HTR-8/SVneo (cell line): ENCODE measurements at regions not wholly inside any gene's neighbourhood (a gene's known extent, or its start where the extent isn't known, plus 50 kb on each side); places are given as distances from the start of the nearest gene placed in this dataset.

Experiments
- DNase-seq: peaks from one replicate; pipeline ENCODE4 v3.0.0; 2011; ENCODE audit warnings: low spot score, mixed read lengths; ENCODE audit not compliant: insufficient read length
- FAIRE-seq: peaks from 2 replicates; lab custom pipeline; 2011; peaks lifted over from hg19 to GRCh38; lab: Jason Lieb, UNC

- FAIRE-seq (no peak), DNase-seq (no peak)
Measured at GRCh38 chr3:120838441-120839091, 69.4 kb upstream of the STXBP5L start.

- FAIRE-seq: no peak
- DNase-seq: no peak
Measured at GRCh38 chr3:120839120-120839519, 68.9 kb upstream of the STXBP5L start.

GRCh38 chr3:120841264-120841663 is 66.7 kb upstream of the STXBP5L start:
- FAIRE-seq (no peak), DNase-seq (no peak)

GRCh38 chr3:120846073-120846472 is 61.9 kb upstream of the STXBP5L start:
- FAIRE-seq (no peak), DNase-seq (no peak)

GRCh38 chr3:120848503-120848902 is 59.5 kb upstream of the STXBP5L start:
- DNase-seq (no peak), FAIRE-seq (no peak)

- no peak for FAIRE-seq
- no peak for DNase-seq
Measured at GRCh38 chr3:120850381-120851295, 57.4 kb upstream of the STXBP5L start.

- FAIRE-seq (no peak), DNase-seq (no peak)
Measured at GRCh38 chr3:120852412-120852811, 55.6 kb upstream of the STXBP5L start.

GRCh38 chr3:120853416-120853815 is 54.6 kb upstream of the STXBP5L start:
- DNase-seq: no peak
- no peak for FAIRE-seq

- FAIRE-seq: no peak
Measured at GRCh38 chr3:120854908-120855526, 53.0 kb upstream of the STXBP5L start.

GRCh38 chr3:120855665-120856437 is 52.2 kb upstream of the STXBP5L start:
- FAIRE-seq: no peak

More at GRCh38 chr3:120854908-120855526, 53.0 kb upstream of the STXBP5L start:
- DNase-seq: no peak

More at GRCh38 chr3:120855665-120856437, 52.2 kb upstream of the STXBP5L start:
- DNase-seq: peak; percentile 27
